Adrenal gland (tissue), 9 donors: ENCODE measurements at regions not wholly inside any gene's neighbourhood (a gene's known extent, or its start where the extent isn't known, plus 50 kb on each side); places are given as distances from the start of the nearest gene placed in this dataset.

ENCODE experiments used
- DNase-seq, 7 donors: peaks; one replicate each; pipeline ENCODE4 v3.0.0-alpha.2; 2019 to 2020
- H3K27ac ChIP-seq, 5 donors: fragments of 200-600 bp; sonication (generic) in 4 of 5; 1 replicate in 3 of 5; 2 replicates in 2 of 5; pipeline versions ENCODE4 v1.5.1 to v1.8.0; 2016 to 2020; ENCODE audit warnings: mild to moderate bottlenecking in 1 of 5
- H3K27me3 ChIP-seq: fragments of 200-600 bp; 2 replicates; pipeline ENCODE4 v1.8.0; 2021
- H3K36me3 ChIP-seq, 2 donors: fragments of 200-600 bp; replicated peaks in 1 of 2; 1 replicate in 1 of 2; 2 replicates in 1 of 2; pipeline versions ENCODE4 v1.5.1 to v1.8.0; 2018 to 2022
- H3K4me1 ChIP-seq, 2 donors: fragments of 200-600 bp; replicated peaks in 1 of 2; 1 replicate in 1 of 2; 2 replicates in 1 of 2; pipeline versions ENCODE4 v1.5.1 to v1.8.0; 2018 to 2021
- H3K4me3 ChIP-seq, 4 donors: fragments of 200-600 bp; sonication (generic) in 3 of 4; one replicate each; pipeline ENCODE4 v1.5.1; 2016 to 2018
- H3K9me3 ChIP-seq, 3 donors: fragments of 200-600 bp; sonication (generic) in 1 of 3; replicated peaks in 1 of 3; 1 replicate in 2 of 3; 2 replicates in 1 of 3; pipeline versions ENCODE4 v1.5.1 to v1.8.0; 2016 to 2021
- CTCF ChIP-seq, 6 experiments: fragments of 450-650 bp in 4 of 6; fragments of 200-600 bp in 2 of 6; sonication (generic) in 1 of 6; IDR thresholded peaks; 1 replicate in 5 of 6; 2 replicates in 1 of 6; pipeline versions ENCODE4 v1.5.1 to v1.8.0; 2016 to 2021; ENCODE audit warnings: antibody characterized with exemption in 6 of 6, mild to moderate bottlenecking in 2 of 6, moderate library complexity in 1 of 6
- POLR2A ChIP-seq, 2 donors: fragments of 450-650 bp; IDR thresholded peaks; one replicate each; pipeline ENCODE4 v1.6.1; 2017; ENCODE audit warnings: antibody characterized with exemption in 2 of 2, mild to moderate bottlenecking in 2 of 2, moderate library complexity in 1 of 2
- WGBS, 4 donors: extraction: QIAGEN DNeasy Blood & Tissue Kit in 2 of 4; methylation state at CpG; one replicate each; pipeline versions ENCODE4 v1.1.5 to v1.1.7; 2013 to 2017; 5-methylcytosine and 5-hydroxymethylcytosine counted together
- intact Hi-C, 2 donors: fragments of 100-400 bp; cut with DNase I; formaldehyde crosslinking; loops; one replicate each; pipeline versions ENCODE4 v1.14.1 to v1.15.0; 2022 to 2023
- donor health status: healthy with polysubstance abuse.
- donor health status: Bipolar disorder and iron deficiency.
- donor health status: DM: yes; HTN: yes; CAD: no.
- donor health status: DM: no; HTN: no; CAD: no.
- donor health status: DM: no; HTN: no; CAD: no.

DNA sequence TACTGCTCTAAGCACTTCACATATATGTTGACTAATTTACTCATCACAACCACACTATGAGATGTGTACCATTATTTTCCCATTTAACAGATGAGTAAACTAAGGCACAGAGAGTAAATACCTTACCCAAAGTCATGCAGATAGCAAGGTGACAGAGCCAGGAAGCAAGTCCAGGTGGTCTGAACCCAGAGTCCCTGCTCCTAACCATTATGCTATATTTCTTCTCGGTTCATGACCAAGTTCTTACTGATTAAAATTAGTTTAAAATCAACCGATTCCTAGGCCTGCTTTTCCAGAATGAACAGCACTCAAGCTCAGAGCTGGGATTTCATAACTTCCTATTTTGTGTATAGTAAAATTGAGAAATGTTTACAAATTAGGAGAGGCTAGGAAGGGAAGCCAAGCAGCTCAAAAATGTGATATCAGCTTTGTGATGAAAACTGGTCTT is 85.5 kb upstream of the EGLN3 start:
- intact Hi-C loops = no loop called here

DNA sequence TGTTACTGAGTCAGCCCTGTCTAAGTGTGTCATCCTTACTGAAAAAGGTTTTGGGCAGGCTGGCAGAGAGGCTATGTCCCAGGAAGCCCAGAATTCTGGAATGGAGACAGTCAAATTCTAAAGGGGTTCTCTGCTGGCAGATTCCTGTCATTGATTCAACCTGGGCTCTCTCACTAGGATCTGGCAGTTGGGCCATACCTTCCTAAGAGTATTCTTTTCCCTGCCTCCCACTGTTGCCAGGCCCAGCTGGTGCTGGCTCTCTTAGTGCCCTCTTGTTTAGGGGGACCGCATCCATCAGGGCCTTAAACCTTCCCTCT is 85.0 kb upstream of the EGLN3 start:
- Histone ChIP-seq H3K9me3 (no peaks in the 10 kb centered on the region), H3K27me3 (no peaks in the 10 kb centered on the region), H3K27ac (peak overlapping the region in 1 of 5 donors; percentile 14), H3K4me1 (no peaks in the 10 kb centered on the region), H3K4me3 (no peak overlapping the region), H3K36me3 (no peaks in the 10 kb centered on the region)
- TF ChIP-seq POLR2A (IDR thresholded peaks at IDR 0.05) (no peak), CTCF (IDR thresholded peaks at IDR 0.05) (no peak)
- no peak for DNase-seq
- intact Hi-C loops = no loop called here
- 97 to 100% (median 100%) methylated on average over 1 of the region's 1 CpG for WGBS, 4 donors

More for the DNA sequence above, 85.5 kb upstream of the EGLN3 start:
- no peaks in the 10 kb centered on the region for H3K27me3 ChIP-seq
- H3K36me3 ChIP-seq = no peaks in the 10 kb centered on the region
- 67 to 84% (median 74%) methylated on average over 2 of the region's 2 CpGs for WGBS, 4 donors
- no peaks in the 10 kb centered on the region for H3K9me3 ChIP-seq
- no peak for TF ChIP-seq CTCF (IDR thresholded peaks at IDR 0.05)
- no peak for TF ChIP-seq POLR2A (IDR thresholded peaks at IDR 0.05)
- H3K27ac ChIP-seq = peak overlapping the region in 1 of 5 donors; percentile 14
- no peak for DNase-seq
- H3K4me1 ChIP-seq = no peaks in the 10 kb centered on the region
- H3K4me3 ChIP-seq = no peak overlapping the region

DNA sequence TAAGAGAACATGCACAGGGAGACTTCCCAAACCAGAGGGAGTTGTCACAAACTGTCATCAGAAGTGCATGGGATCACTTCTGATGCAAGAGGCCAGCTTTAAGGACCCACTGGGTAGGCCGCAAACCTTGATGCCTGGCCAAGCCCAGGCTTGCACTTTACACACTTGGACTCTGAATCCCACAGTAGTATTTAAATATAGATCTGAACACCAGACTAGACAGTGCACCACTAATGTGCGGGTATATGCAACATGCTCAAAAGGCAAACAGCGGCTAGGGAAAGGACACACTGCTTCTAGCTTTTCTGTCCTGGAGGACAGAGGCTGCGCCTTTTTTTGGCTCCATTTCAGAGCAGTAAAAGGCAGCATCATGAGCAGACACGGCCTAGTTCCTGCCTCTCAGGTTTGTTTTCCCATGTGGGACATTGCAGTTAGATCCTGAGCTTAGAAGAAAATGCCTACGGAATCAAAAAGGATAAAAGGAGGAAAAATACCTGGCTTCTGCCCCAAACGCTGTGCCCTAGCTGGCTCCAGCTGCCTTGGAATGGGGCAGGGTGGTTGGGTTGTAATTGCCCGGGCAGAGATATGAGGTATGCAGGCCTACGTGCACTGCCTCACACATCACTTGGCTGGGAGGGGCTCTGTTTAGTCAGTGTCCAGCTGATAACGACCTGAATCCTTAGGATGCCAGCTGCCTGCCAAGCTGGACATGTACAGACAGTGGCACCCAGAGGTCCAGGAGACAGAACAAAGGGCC is 84.5 kb upstream of the EGLN3 start:
- Histone ChIP-seq H3K27me3 (no peaks in the 10 kb centered on the region), H3K4me3 (no peak overlapping the region), H3K36me3 (no peaks in the 10 kb centered on the region), H3K27ac (no peak overlapping the region), H3K4me1 (no peaks in the 10 kb centered on the region), H3K9me3 (no peaks in the 10 kb centered on the region)
- DNase-seq = no peak
- intact Hi-C loops = no loop called here
- WGBS, 4 donors = 82 to 89% (median 88%) methylated on average over 9 to 10 of the region's 10 CpGs
- no peak for TF ChIP-seq CTCF (IDR thresholded peaks at IDR 0.05)
- no peak for TF ChIP-seq POLR2A (IDR thresholded peaks at IDR 0.05)

DNA sequence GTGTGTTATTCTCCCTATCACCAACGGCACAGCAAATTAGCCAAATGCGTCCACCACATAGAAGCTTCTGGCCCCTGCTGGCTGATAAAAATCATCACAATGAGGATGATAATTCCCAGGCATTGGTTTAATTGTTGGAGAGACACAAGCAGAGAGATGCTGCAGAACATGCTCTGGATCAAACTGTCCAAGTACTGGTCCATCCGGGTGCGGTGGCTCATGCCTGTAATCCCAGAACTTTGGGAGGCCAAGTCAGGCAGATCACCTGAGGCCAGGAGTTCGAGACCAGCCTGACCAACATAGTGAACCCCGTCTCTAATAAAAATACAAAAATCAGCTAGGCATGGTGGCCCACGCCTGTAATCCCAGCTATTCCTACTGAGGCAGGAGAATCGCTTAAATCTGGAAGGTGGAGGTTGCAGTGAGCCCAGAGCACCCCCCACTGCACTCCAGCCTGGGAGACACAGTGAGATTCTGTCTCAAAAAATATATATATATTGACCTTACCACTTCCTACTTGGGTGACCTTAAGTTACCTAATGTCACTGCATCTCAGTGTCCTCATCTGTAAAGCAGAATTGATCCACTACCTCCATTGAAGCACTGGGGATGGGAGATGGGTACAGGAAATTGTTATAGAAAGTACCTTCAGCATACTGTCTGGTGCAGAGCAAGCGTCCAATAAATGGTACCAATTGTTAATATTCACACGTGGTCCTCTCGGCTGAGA is 83.7 kb upstream of the EGLN3 start:
- no peak for DNase-seq
- intact Hi-C loops = no loop called here
- WGBS, 4 donors = 79 to 89% (median 86%) methylated on average over 11 of the region's 11 CpGs
- no peaks in the 10 kb centered on the region for H3K27me3 ChIP-seq
- H3K4me3 ChIP-seq = no peak overlapping the region
- TF ChIP-seq CTCF (IDR thresholded peaks at IDR 0.05) = no peak
- no peak for TF ChIP-seq POLR2A (IDR thresholded peaks at IDR 0.05)
- no peaks in the 10 kb centered on the region for H3K4me1 ChIP-seq
- H3K9me3 ChIP-seq = no peaks in the 10 kb centered on the region
- no peak overlapping the region for H3K27ac ChIP-seq
- no peaks in the 10 kb centered on the region for H3K36me3 ChIP-seq
